ENCODE measurements at regions not wholly inside any gene's neighbourhood (a gene's known extent, or its start where the extent isn't known, plus 50 kb on each side); places are given as distances from the start of the nearest gene placed in this dataset.

GRCh38 chr7:16045296-16045695 is 358.8 kb upstream of the MEOX2 start:
- WGBS, 2 donors, result 91 to 97% methylated on average over 3 of the region's 3 CpGs
- intact Hi-C loops (cut with DNase I), result no loop called here
- ATAC-seq (no peak), DNase-seq (no peak)
- TF ChIP-seq CTCF (IDR thresholded peaks at IDR 0.05), result no peak
- no peak overlapping the region for H3K4me3 ChIP-seq
- no peak overlapping the region for H3K27ac ChIP-seq
- no peaks in the 10 kb centered on the region for H3K36me3 ChIP-seq
- H3K4me1 ChIP-seq, result peaks cover 0 to 3% (median 0%) of the 10 kb centered on the region in 9 donors
- no peaks in the 10 kb centered on the region for H3K27me3 ChIP-seq
- no peaks in the 10 kb centered on the region for H3K9me3 ChIP-seq

- no peak for ATAC-seq
- H3K4me3 ChIP-seq, result no peak overlapping the region
- H3K36me3 ChIP-seq, result no peaks in the 10 kb centered on the region
- intact Hi-C loops (cut with DNase I), result no loop called here
- no peaks in the 10 kb centered on the region for H3K9me3 ChIP-seq
- no peaks in the 10 kb centered on the region for H3K27me3 ChIP-seq
- peaks cover 0 to 4% (median 0%) of the 10 kb centered on the region in 9 donors for H3K4me1 ChIP-seq
- no peak for DNase-seq
- no peak for TF ChIP-seq CTCF (IDR thresholded peaks at IDR 0.05)
- no peak overlapping the region for H3K27ac ChIP-seq
Observed at GRCh38 chr7:16044645-16045044, 358.2 kb upstream of the MEOX2 start.

- WGBS, 2 donors, result 61 to 74% methylated on average over 5 of the region's 5 CpGs
- ATAC-seq, result no peak
- no peak overlapping the region for H3K4me3 ChIP-seq
- no peaks in the 10 kb centered on the region for H3K27me3 ChIP-seq
- intact Hi-C loops (cut with DNase I), result no loop called here
- TF ChIP-seq CTCF (IDR thresholded peaks at IDR 0.05), result no peak
- DNase-seq, result no peak
- H3K36me3 ChIP-seq, result no peaks in the 10 kb centered on the region
- no peak overlapping the region for H3K27ac ChIP-seq
- H3K9me3 ChIP-seq, result no peaks in the 10 kb centered on the region
- H3K4me1 ChIP-seq, result peaks cover 0 to 6% (median 0%) of the 10 kb centered on the region in 9 donors
Observed at GRCh38 chr7:16040346-16040745, 353.9 kb upstream of the MEOX2 start.

GRCh38 chr7:16038906-16039305 is 352.4 kb upstream of the MEOX2 start:
- intact Hi-C loops (cut with DNase I), result no loop called here
- TF ChIP-seq CTCF (IDR thresholded peaks at IDR 0.05), result no peak

GRCh38 chr7:16035392-16035791 is 348.9 kb upstream of the MEOX2 start:
- Histone ChIP-seq H3K27me3 (no peaks in the 10 kb centered on the region), H3K9me3 (no peaks in the 10 kb centered on the region), H3K36me3 (no peaks in the 10 kb centered on the region), H3K4me3 (no peak overlapping the region), H3K4me1 (peaks cover 0 to 36% (median 5%) of the 10 kb centered on the region in 9 donors), H3K27ac (no peak overlapping the region)
- DNase-seq, result no peak
- no peak for ATAC-seq
- 72 to 89% methylated on average over 1 of the region's 1 CpG for WGBS, 2 donors
- intact Hi-C loops (cut with DNase I), result no loop called here
- no peak for TF ChIP-seq CTCF (IDR thresholded peaks at IDR 0.05)

More at GRCh38 chr7:16038906-16039305, 352.4 kb upstream of the MEOX2 start:
- Histone ChIP-seq H3K36me3 (no peaks in the 10 kb centered on the region), H3K4me1 (peaks cover 0 to 19% (median 0%) of the 10 kb centered on the region in 9 donors), H3K27me3 (no peaks in the 10 kb centered on the region), H3K4me3 (no peak overlapping the region), H3K9me3 (no peaks in the 10 kb centered on the region), H3K27ac (no peak overlapping the region)
- DNase-seq (no peak), ATAC-seq (no peak)
- 90 to 93% methylated on average over 3 of the region's 3 CpGs for WGBS, 2 donors

Data from heart right ventricle (tissue), 16 donors.